ENCODE measurements at regions not wholly inside any gene's neighbourhood (a gene's known extent, or its start where the extent isn't known, plus 50 kb on each side); places are given as distances from the start of the nearest gene placed in this dataset.

DNA sequence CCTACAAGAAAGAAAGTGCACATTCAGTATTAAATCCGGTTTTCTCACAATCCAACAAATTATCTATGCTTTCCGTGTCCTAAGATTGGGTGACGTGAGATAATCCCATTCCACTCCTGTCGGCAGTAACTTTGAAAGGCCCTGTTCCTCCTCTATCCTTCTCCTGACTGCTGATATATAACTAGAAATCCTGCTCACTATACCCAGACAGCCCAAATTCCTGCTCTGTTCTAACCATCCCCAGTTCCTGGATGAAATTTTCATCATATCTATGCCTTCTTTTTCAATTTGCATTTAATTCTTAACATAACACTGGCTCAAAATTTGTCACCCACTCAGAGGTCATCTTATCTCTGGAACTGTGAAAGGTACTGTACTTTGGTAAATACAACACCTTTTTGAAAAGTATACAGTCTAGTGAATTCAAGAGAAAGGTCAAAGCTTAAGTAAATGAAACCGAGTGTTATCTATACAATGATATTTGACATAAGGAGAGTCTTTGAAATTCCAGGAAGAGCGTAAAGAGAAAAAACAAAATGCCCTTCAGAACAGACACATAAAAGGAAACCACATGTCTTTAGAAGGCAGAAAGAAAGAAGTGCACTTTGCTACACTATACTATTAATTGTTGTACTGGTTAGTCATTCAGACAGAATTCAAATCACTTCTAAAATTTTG is 200.5 kb upstream of the NEGR1 start:
- TF ChIP-seq, protein P1, sequence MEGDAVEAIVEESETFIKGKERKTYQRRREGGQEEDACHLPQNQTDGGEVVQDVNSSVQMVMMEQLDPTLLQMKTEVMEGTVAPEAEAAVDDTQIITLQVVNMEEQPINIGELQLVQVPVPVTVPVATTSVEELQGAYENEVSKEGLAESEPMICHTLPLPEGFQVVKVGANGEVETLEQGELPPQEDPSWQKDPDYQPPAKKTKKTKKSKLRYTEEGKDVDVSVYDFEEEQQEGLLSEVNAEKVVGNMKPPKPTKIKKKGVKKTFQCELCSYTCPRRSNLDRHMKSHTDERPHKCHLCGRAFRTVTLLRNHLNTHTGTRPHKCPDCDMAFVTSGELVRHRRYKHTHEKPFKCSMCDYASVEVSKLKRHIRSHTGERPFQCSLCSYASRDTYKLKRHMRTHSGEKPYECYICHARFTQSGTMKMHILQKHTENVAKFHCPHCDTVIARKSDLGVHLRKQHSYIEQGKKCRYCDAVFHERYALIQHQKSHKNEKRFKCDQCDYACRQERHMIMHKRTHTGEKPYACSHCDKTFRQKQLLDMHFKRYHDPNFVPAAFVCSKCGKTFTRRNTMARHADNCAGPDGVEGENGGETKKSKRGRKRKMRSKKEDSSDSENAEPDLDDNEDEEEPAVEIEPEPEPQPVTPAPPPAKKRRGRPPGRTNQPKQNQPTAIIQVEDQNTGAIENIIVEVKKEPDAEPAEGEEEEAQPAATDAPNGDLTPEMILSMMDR (IDR thresholded peaks at IDR 0.05): no peak
- no peak for TF ChIP-seq POLR2A (IDR thresholded peaks at IDR 0.05)
- TF ChIP-seq EP300 (IDR thresholded peaks at IDR 0.05): no peak

Data from ovary (tissue), 3 donors.